ENCODE measurements at regions not wholly inside any gene's neighbourhood (a gene's known extent, or its start where the extent isn't known, plus 50 kb on each side); places are given as distances from the start of the nearest gene placed in this dataset.

DNA sequence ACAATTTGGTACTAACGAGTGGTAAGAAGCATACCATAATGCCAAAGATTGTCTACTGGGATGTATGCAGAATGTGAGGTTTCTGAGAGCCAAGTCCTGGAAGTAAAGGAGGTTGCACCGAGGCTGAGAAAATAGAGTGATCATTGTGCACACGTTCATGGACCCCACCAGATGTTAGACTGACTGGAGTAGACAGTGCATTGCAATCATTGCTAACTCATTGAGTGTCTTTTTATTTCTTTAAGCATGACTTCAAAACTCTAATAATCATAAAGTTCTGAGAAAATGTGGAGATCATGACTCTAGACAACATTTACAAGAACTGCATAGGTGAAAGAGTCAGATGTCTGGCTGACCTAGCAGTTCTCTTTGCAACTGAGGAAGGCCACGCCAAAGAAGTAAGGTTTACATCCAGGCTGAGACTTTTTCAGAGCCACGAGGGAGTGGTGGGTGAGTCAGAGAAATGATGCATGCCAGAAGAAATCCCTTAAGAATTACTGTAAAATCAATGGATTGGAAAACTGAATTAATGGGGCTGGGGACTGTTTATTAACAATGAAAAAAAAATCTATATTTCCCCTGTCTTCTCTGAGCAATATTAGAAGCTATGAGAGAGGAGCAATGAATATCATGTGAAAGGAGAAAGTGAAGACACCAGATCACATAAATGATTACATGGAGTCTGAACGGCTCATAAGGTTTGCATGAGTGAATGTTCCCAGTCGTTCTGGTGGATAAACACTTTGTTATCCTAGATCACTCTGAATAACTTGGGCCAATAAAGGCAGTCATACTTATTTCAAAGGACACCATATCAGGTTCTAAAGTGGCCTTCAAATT lies 76.0 kb upstream of the SLC25A26 start:
- TF ChIP-seq POLR2AphosphoS5 (IDR thresholded peaks at IDR 0.05; ENCODE audit: low read depth, low read length) (no peak), CTCF (IDR thresholded peaks at IDR 0.05) (no peak)
